GM23338 (cell line): ENCODE measurements at regions not wholly inside any gene's neighbourhood (a gene's known extent, or its start where the extent isn't known, plus 50 kb on each side); places are given as distances from the start of the nearest gene placed in this dataset.
A peak's percentile ranks its signal among the peaks of the same experiment; 100 is the strongest.
"Not testable (repeated sequence)": the region's sequence is repeated elsewhere in the genome, so short reads cannot be mapped to it uniquely, and the experiment has no call there.

Experiments used
- ATAC-seq: fragments of 200-7000 bp; cut with Tn5 transposase; 3 replicates; pipeline ENCODE4 v1.9.1; 2020
- DNase-seq: peaks from one replicate; pipeline ENCODE4 v3.0.0-alpha.2; 2015; ENCODE audit warnings: low spot score
- H2AFZ ChIP-seq: fragments of 200-600 bp; sonication (generic); 2 replicates; pipeline ENCODE4 v1.8.0; 2016; ENCODE audit warnings: antibody characterized with exemption, mild to moderate bottlenecking, moderate library complexity
- H3F3A ChIP-seq: fragments of 200-600 bp; sonication (generic); replicated peaks from 2 replicates; pipeline ENCODE4 v1.8.0; 2017; ENCODE audit warnings: antibody characterized with exemption, mixed run types, low read depth
- H3K27ac ChIP-seq: fragments of 200-600 bp; sonication (generic); 2 replicates; pipeline ENCODE4 v1.6.1; 2016; ENCODE audit warnings: low read depth
- H3K27me3 ChIP-seq: fragments of 200-600 bp; sonication (generic); 2 replicates; pipeline ENCODE4 v1.8.0; 2016; ENCODE audit warnings: mild to moderate bottlenecking, mixed run types, moderate library complexity; ENCODE audit not compliant: insufficient read depth
- H3K36me3 ChIP-seq: fragments of 200-600 bp; sonication (generic); 2 replicates; pipeline ENCODE4 v1.8.0; 2016; ENCODE audit warnings: mild to moderate bottlenecking; ENCODE audit not compliant: insufficient read depth
- H3K4me1 ChIP-seq: fragments of 200-600 bp; sonication (generic); 2 replicates; pipeline ENCODE4 v1.8.0; 2016; ENCODE audit warnings: mild to moderate bottlenecking, moderate library complexity; ENCODE audit not compliant: insufficient read depth
- H3K4me2 ChIP-seq: fragments of 200-600 bp; sonication (generic); 2 replicates; pipeline ENCODE4 v1.7.1; 2017; ENCODE audit warnings: mixed run types
- H3K4me3 ChIP-seq: fragments of 200-600 bp; sonication (generic); 2 replicates; pipeline ENCODE4 v1.6.1; 2016; ENCODE audit warnings: mixed run types
- H3K79me2 ChIP-seq: fragments of 200-600 bp; sonication (generic); replicated peaks from 2 replicates; pipeline ENCODE4 v1.8.0; 2017; ENCODE audit warnings: mild to moderate bottlenecking; ENCODE audit not compliant: insufficient read depth
- H3K9me2 ChIP-seq: fragments of 200-600 bp; sonication (generic); 2 replicates; pipeline ENCODE4 v1.8.0; 2017; ENCODE audit not compliant: insufficient read depth
- H4K20me1 ChIP-seq: fragments of 200-600 bp; sonication (generic); replicated peaks from 2 replicates; pipeline ENCODE4 v1.8.0; 2017; ENCODE audit warnings: mild to moderate bottlenecking; ENCODE audit not compliant: insufficient read depth
- H3K27ac Mint-ChIP-seq: 2 replicates; pipeline ENCODE4 v1.8.0; 2020; ENCODE audit warnings: inconsistent platforms, mild to moderate bottlenecking, moderate library complexity, mixed read lengths
- H3K27me3 Mint-ChIP-seq: 3 replicates; pipeline ENCODE4 v1.8.0; 2022; ENCODE audit warnings: low read depth, mild to moderate bottlenecking, moderate library complexity, mixed read lengths, inconsistent platforms; ENCODE audit not compliant: insufficient read depth, poor library complexity
- H3K36me3 Mint-ChIP-seq: 3 replicates; pipeline ENCODE4 v1.8.0; 2021; ENCODE audit warnings: low read depth, mild to moderate bottlenecking, inconsistent platforms, moderate library complexity, mixed read lengths
- H3K4me1 Mint-ChIP-seq: 3 replicates; pipeline ENCODE4 v1.8.0; 2020; ENCODE audit warnings: mild to moderate bottlenecking, inconsistent platforms, mixed read lengths
- H3K4me3 Mint-ChIP-seq: 3 replicates; pipeline ENCODE4 v1.8.0; 2021; ENCODE audit warnings: moderate library complexity, mild to moderate bottlenecking, inconsistent platforms, mixed read lengths
- H3K9me3 Mint-ChIP-seq: 3 replicates; pipeline ENCODE4 v1.8.0; 2020; ENCODE audit warnings: moderate library complexity, mild to moderate bottlenecking, inconsistent platforms, mixed read lengths
- TF ChIP-seq, protein P1 (sequence below), 2 experiments: fragments of 200-600 bp in 1 of 2; sonication (generic) in 1 of 2; conservative IDR thresholded peaks; 2 replicates each; pipeline versions ENCODE4 v1.5.1 to v1.6.1; 2016 to 2017; ENCODE audit warnings: antibody characterized with exemption in 2 of 2, low read depth in 2 of 2, mild to moderate bottlenecking in 2 of 2, moderate library complexity in 1 of 2

DNA sequence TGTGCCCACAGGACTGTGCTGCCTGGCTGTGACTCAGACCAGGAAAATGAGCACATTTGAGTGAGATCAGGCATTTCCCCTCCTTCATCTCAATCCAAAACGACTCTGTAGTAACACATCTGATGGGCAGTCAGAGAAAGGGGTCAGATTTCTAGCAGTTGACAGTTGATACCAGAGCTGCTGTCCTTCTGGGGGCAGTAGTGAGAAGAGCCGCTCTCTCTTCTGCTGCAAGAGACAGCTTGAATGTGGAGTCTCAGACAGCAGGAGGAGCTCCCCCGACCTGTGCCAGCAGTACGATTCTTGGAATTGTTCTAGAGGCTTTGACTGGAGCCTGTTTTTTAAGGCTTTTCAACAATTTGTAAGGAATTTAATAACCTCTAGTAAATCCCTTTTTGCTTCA is 1413.7 kb downstream of the RPIA start:
- H3K4me3 ChIP-seq, H3K4me1 Mint-ChIP-seq, H3K4me1 ChIP-seq, H3K27ac Mint-ChIP-seq, H3K9me2 ChIP-seq, H3K36me3 Mint-ChIP-seq, H3F3A ChIP-seq, H4K20me1 ChIP-seq, H3K27me3 Mint-ChIP-seq, H3K79me2 ChIP-seq, H3K4me2 ChIP-seq, H3K36me3 ChIP-seq, H3K27ac ChIP-seq, H3K27me3 ChIP-seq, H3K4me3 Mint-ChIP-seq, H2AFZ ChIP-seq: not testable (repeated sequence)
- TF ChIP-seq, protein P1, sequence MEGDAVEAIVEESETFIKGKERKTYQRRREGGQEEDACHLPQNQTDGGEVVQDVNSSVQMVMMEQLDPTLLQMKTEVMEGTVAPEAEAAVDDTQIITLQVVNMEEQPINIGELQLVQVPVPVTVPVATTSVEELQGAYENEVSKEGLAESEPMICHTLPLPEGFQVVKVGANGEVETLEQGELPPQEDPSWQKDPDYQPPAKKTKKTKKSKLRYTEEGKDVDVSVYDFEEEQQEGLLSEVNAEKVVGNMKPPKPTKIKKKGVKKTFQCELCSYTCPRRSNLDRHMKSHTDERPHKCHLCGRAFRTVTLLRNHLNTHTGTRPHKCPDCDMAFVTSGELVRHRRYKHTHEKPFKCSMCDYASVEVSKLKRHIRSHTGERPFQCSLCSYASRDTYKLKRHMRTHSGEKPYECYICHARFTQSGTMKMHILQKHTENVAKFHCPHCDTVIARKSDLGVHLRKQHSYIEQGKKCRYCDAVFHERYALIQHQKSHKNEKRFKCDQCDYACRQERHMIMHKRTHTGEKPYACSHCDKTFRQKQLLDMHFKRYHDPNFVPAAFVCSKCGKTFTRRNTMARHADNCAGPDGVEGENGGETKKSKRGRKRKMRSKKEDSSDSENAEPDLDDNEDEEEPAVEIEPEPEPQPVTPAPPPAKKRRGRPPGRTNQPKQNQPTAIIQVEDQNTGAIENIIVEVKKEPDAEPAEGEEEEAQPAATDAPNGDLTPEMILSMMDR (conservative IDR thresholded peaks at IDR 0.05; ENCODE audit: low read depth in 2 of 2) = peak; percentile 56 to 69
- DNase-seq (peak; percentile 75), ATAC-seq (peak; percentile 68)
- peaks cover 33% of the 10 kb centered on the region for H3K9me3 Mint-ChIP-seq

DNA sequence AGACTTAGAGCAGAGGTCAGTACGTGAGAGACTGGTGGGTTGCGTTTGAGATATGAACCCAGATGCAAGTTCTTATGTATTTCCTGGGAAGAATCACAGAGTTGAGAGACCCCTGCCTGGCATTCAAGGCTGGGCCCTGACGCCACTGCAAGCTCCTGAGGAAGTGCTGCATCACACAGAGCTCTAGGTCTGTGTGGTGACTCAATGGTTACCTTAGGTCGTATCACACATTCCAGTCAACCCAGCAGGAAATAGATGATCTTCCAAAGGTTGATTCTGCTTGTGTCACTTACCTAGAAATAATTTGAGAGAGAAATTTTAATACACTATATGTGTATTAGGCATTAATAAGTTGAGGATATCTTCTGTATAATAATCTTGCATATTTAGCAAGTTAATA is 1431.9 kb downstream of the RPIA start:
- not testable (repeated sequence) for H3K36me3 ChIP-seq, H3K79me2 ChIP-seq, H3K4me2 ChIP-seq, H3K4me3 Mint-ChIP-seq, H3K27me3 Mint-ChIP-seq, H3K36me3 Mint-ChIP-seq, H3K27me3 ChIP-seq, H2AFZ ChIP-seq, H3F3A ChIP-seq, H3K4me3 ChIP-seq, H3K9me2 ChIP-seq, H3K27ac ChIP-seq, H4K20me1 ChIP-seq, H3K4me1 ChIP-seq, H3K4me1 Mint-ChIP-seq
- Mint-ChIP-seq H3K9me3 (peaks cover 30% of the 10 kb centered on the region), H3K27ac (peak overlapping the region; percentile 70; the same call in 1 of the 2 replicates)
- ATAC-seq = peak; percentile 43; the same call in 1 of the 3 replicates
- peak; percentile 49 for DNase-seq

DNA sequence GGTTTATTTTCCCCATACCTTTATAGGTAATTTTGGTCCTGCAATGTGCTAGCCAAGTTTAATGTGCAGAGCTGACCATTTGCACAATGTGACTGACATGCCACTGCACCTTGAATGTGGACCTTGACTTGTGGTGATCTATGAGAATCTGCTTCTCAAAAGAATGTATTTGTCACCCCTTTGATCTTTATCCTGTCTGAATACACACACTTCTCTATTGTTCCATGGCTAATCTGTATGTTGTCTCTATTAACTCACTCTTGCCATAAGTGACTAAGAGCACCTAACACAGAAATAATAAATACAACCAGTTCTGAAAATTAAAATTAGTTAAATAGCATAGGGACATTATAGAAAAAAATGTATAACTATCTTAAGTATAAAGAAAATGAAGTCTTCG is 1447.6 kb downstream of the RPIA start:
- H3K4me3 ChIP-seq, H3K27me3 Mint-ChIP-seq: not testable (repeated sequence)

DNA sequence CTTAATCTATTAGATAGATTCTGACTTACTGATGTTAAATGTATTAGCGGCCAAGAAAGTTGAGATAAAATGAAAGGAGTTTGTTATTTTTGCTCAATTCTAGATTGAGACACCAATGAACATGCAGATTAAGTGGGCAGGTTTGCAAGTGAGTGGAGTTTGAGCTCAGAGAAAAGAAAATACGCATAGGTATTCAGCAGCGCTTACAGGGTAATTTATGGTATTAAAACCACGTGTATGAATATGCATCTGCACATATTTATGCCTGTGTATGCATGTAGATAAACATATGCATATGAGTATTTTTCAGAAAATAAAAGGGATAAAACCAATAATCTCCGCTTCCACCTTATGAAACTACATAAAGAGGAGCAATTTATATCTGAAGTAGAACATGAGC is 1450.1 kb downstream of the RPIA start:
- H3K4me1 Mint-ChIP-seq, H3K27ac Mint-ChIP-seq, H3K4me1 ChIP-seq, DNase-seq, H3K27me3 ChIP-seq, H3K36me3 ChIP-seq, H3K4me2 ChIP-seq, H4K20me1 ChIP-seq, ATAC-seq, H3K79me2 ChIP-seq, H3K9me2 ChIP-seq, H3K4me3 Mint-ChIP-seq, H3K27me3 Mint-ChIP-seq, H2AFZ ChIP-seq, H3K27ac ChIP-seq, H3F3A ChIP-seq, H3K36me3 Mint-ChIP-seq, H3K4me3 ChIP-seq: not testable (repeated sequence)
- H3K9me3 Mint-ChIP-seq = peaks cover 37% of the 10 kb centered on the region

More for the DNA sequence above, 1447.6 kb downstream of the RPIA start:
- not testable (repeated sequence) for H3K4me2 ChIP-seq, H3K79me2 ChIP-seq, ATAC-seq, H3K36me3 Mint-ChIP-seq, H3K27ac ChIP-seq, H4K20me1 ChIP-seq, H3K4me3 Mint-ChIP-seq, H3K4me1 Mint-ChIP-seq, H2AFZ ChIP-seq, H3K9me2 ChIP-seq, H3K27ac Mint-ChIP-seq, DNase-seq, H3K4me1 ChIP-seq, H3K27me3 ChIP-seq, H3F3A ChIP-seq, H3K36me3 ChIP-seq
- peaks cover 30% of the 10 kb centered on the region for H3K9me3 Mint-ChIP-seq

DNA sequence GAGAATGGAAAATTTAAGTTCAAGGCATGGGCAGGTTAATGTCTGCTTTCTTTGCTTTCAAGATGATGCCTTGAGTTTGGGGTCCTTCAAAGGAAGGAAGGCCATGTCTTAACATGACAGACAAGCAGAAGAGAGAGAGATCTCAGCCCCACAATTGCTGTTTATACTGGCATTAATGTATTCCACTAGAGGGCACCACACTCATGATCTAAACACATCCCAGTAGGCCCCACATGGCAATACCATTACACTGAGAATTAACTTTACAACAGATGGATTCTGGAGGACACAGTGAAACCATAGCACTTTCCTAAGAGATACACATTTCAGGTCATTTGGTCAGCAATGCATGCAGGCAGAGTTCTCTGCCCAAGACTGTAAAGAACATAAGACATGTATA is 1460.3 kb downstream of the RPIA start:
- H3F3A ChIP-seq, H3K79me2 ChIP-seq, H3K9me2 ChIP-seq, H3K4me1 Mint-ChIP-seq, ATAC-seq, H3K27ac ChIP-seq, H4K20me1 ChIP-seq, H3K4me2 ChIP-seq, DNase-seq, H3K27me3 Mint-ChIP-seq, H3K36me3 ChIP-seq, H3K36me3 Mint-ChIP-seq, H3K4me3 ChIP-seq, H3K27me3 ChIP-seq, H2AFZ ChIP-seq, H3K4me1 ChIP-seq, H3K27ac Mint-ChIP-seq, H3K4me3 Mint-ChIP-seq: not testable (repeated sequence)
- H3K9me3 Mint-ChIP-seq = peaks cover 12% of the 10 kb centered on the region
